ENCODE measurements at regions not wholly inside any gene's neighbourhood (a gene's known extent, or its start where the extent isn't known, plus 50 kb on each side); places are given as distances from the start of the nearest gene placed in this dataset.

GRCh38 chr14:87203346-87203745 lies 789.6 kb downstream of the GALC start:
- TF ChIP-seq POLR2A (IDR thresholded peaks at IDR 0.05) (no peak), CTCF (IDR thresholded peaks at IDR 0.05) (no peak)

All from thyroid gland (tissue), 4 donors.